Upper lobe of left lung (tissue), 6 donors: ENCODE measurements at regions not wholly inside any gene's neighbourhood (a gene's known extent, or its start where the extent isn't known, plus 50 kb on each side); places are given as distances from the start of the nearest gene placed in this dataset.

ENCODE experiments used
- ATAC-seq, 2 donors: fragments of 200-7000 bp; cut with Tn5 transposase; one replicate each; pipeline ENCODE4 v1.9.1; 2022; ENCODE audit warnings: mild to moderate bottlenecking in 2 of 2, moderate library complexity in 2 of 2; ENCODE audit not compliant: low FRiP score in 2 of 2
- DNase-seq, 2 donors: peaks; one replicate each; pipeline ENCODE4 v3.0.0-alpha.2; 2019 to 2020
- H3K27ac ChIP-seq, 4 donors: fragments of 200-600 bp; sonication (generic); one replicate each; pipeline ENCODE4 v1.5.1; 2016 to 2019
- H3K27me3 ChIP-seq, 4 donors: fragments of 200-600 bp; sonication (generic); one replicate each; pipeline ENCODE4 v1.5.1; 2017 to 2019
- H3K36me3 ChIP-seq, 4 donors: fragments of 200-600 bp; sonication (generic); one replicate each; pipeline ENCODE4 v1.5.1; 2016 to 2019
- H3K4me1 ChIP-seq, 4 donors: fragments of 200-600 bp; sonication (generic); one replicate each; pipeline ENCODE4 v1.5.1; 2018 to 2019
- H3K4me3 ChIP-seq, 4 donors: fragments of 200-600 bp; sonication (generic); one replicate each; pipeline ENCODE4 v1.5.1; 2017 to 2019; ENCODE audit warnings: mild to moderate bottlenecking in 2 of 4, moderate library complexity in 1 of 4
- H3K9me3 ChIP-seq, 4 donors: fragments of 200-600 bp; sonication (generic); one replicate each; pipeline ENCODE4 v1.5.1; 2018 to 2019
- EP300 ChIP-seq, 4 donors: sonication (generic); formaldehyde crosslinking; IDR thresholded peaks; one replicate each; pipeline ENCODE4 v1.5.1; 2017; ENCODE audit warnings: antibody characterized with exemption in 4 of 4, control low read depth in 2 of 4
- POLR2A ChIP-seq, 4 donors: fragments of 450-650 bp; IDR thresholded peaks; one replicate each; pipeline ENCODE4 v1.5.1; 2016 to 2017; ENCODE audit warnings: antibody characterized with exemption in 4 of 4, mild to moderate bottlenecking in 2 of 4
- POLR2AphosphoS5 ChIP-seq, 2 donors: sonication (generic); formaldehyde crosslinking; IDR thresholded peaks; one replicate each; pipeline ENCODE4 v1.5.1; 2017; ENCODE audit warnings: antibody characterized with exemption in 2 of 2
- WGBS, 2 donors: methylation state at CpG; one replicate each; pipeline ENCODE4 v1.1.5; 2017 to 2018; 5-methylcytosine and 5-hydroxymethylcytosine counted together
- TF ChIP-seq, protein P1 (sequence below), 6 experiments: fragments of 450-650 bp in 4 of 6; fragments of 200-600 bp in 2 of 6; sonication (generic) in 2 of 6; IDR thresholded peaks; one replicate each; pipeline ENCODE4 v1.5.1; 2016 to 2019; ENCODE audit warnings: antibody characterized with exemption in 6 of 6
- donor health status: DM: no; HTN: no; CAD: no; lungs with moderate emphysema.
- donor health status: DM: no; HTN: yes; CAD: no; lungs with severe emphysema.

- H3K27ac ChIP-seq = no peak overlapping the region
- 71 to 85% methylated on average over 4 of the region's 4 CpGs for WGBS, 2 donors
- TF ChIP-seq, protein P1, sequence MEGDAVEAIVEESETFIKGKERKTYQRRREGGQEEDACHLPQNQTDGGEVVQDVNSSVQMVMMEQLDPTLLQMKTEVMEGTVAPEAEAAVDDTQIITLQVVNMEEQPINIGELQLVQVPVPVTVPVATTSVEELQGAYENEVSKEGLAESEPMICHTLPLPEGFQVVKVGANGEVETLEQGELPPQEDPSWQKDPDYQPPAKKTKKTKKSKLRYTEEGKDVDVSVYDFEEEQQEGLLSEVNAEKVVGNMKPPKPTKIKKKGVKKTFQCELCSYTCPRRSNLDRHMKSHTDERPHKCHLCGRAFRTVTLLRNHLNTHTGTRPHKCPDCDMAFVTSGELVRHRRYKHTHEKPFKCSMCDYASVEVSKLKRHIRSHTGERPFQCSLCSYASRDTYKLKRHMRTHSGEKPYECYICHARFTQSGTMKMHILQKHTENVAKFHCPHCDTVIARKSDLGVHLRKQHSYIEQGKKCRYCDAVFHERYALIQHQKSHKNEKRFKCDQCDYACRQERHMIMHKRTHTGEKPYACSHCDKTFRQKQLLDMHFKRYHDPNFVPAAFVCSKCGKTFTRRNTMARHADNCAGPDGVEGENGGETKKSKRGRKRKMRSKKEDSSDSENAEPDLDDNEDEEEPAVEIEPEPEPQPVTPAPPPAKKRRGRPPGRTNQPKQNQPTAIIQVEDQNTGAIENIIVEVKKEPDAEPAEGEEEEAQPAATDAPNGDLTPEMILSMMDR (IDR thresholded peaks at IDR 0.05) = no peak
- TF ChIP-seq POLR2A (IDR thresholded peaks at IDR 0.05) (no peak), POLR2AphosphoS5 (IDR thresholded peaks at IDR 0.05) (no peak), EP300 (IDR thresholded peaks at IDR 0.05) (no peak)
- H3K27me3 ChIP-seq = no peaks in the 10 kb centered on the region
- H3K9me3 ChIP-seq = no peaks in the 10 kb centered on the region
- H3K4me1 ChIP-seq = no peaks in the 10 kb centered on the region
- no peak overlapping the region for H3K4me3 ChIP-seq
- H3K36me3 ChIP-seq = no peaks in the 10 kb centered on the region
- no peak for DNase-seq
- ATAC-seq = no peak
These were observed 257.2 kb upstream of the ASIC2 start for GRCh38 chr17:33550261-33550660.

DNA sequence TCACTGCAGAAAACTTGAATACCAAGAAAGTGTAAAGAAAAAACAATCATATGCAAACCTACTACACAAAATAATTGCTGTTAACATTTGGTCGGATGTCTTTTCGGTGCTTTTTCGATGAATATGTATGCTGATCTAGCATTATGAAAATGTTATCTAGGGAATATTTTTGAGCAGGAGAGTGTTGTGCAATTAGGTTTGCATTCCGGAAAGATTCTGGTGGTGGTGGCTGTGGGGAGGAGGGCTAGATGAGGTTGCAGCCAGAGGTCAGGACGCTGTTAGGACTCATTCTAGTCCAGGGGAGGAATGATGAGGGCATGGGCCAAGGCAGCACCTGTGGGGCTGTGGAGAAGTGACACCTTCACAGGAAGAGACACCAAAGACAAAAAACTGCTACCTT lies 258.0 kb upstream of the ASIC2 start:
- 69 to 87% methylated on average over 5 of the region's 5 CpGs for WGBS, 2 donors
- Histone ChIP-seq H3K4me3 (no peak overlapping the region), H3K27me3 (no peaks in the 10 kb centered on the region), H3K27ac (no peak overlapping the region), H3K36me3 (no peaks in the 10 kb centered on the region), H3K9me3 (no peaks in the 10 kb centered on the region), H3K4me1 (no peaks in the 10 kb centered on the region)
- DNase-seq (no peak), ATAC-seq (no peak)
- no peak for TF ChIP-seq EP300 (IDR thresholded peaks at IDR 0.05)
- no peak for TF ChIP-seq POLR2A (IDR thresholded peaks at IDR 0.05)
- no peak for TF ChIP-seq POLR2AphosphoS5 (IDR thresholded peaks at IDR 0.05)
- TF ChIP-seq, protein P1 (IDR thresholded peaks at IDR 0.05) = no peak

DNA sequence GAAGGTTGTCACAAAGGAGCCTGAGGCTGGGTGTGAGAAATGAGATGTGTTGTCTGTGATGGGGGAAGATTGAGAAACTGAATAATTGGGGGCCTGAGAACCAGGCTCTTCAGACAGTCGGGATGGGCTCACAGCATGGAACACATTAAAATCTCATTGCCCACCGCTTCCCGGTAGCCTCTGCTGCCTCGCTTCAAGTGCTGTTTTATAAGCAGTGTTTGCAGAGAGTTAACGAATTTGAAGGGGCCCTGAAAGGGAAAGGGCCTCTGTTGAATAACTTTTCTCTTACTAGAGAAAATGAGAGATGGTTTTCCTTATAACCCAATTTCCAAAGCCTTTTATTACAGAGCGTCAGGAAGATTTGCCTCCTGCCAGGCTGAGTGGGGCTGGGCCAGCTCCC lies 258.8 kb upstream of the ASIC2 start:
- ATAC-seq = no peak
- H3K27ac ChIP-seq = no peak overlapping the region
- no peak overlapping the region for H3K4me3 ChIP-seq
- 51 to 56% methylated on average over 6 of the region's 6 CpGs for WGBS, 2 donors
- DNase-seq = no peak
- TF ChIP-seq EP300 (IDR thresholded peaks at IDR 0.05) = no peak
- TF ChIP-seq POLR2A (IDR thresholded peaks at IDR 0.05) = no peak
- no peak for TF ChIP-seq POLR2AphosphoS5 (IDR thresholded peaks at IDR 0.05)
- TF ChIP-seq, protein P1 (IDR thresholded peaks at IDR 0.05) = no peak
- no peaks in the 10 kb centered on the region for H3K4me1 ChIP-seq
- no peaks in the 10 kb centered on the region for H3K27me3 ChIP-seq
- H3K9me3 ChIP-seq = no peaks in the 10 kb centered on the region
- H3K36me3 ChIP-seq = no peaks in the 10 kb centered on the region

DNA sequence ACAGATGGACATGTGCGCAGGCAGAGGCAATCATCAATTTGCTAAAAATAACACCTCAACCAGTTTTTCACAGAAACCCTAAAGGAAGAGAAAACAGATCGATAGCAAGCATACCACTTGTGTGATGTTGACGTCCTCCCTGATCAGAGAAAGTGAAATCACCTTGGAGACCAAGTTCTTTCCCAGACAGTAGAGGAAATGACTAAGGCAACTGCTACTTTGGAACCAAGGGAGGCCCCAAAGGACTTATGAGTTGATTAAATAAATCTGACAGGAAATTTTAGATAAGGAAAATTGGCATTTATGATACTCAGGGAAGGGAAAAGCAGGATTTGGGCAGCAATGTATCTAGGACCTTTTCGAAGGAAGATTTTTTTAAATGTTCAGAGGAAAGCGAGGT lies 267.1 kb upstream of the ASIC2 start:
- ATAC-seq (no peak), DNase-seq (no peak)
- no peaks in the 10 kb centered on the region for H3K4me1 ChIP-seq
- 63 to 71% methylated on average over 5 of the region's 5 CpGs for WGBS, 2 donors
- H3K27ac ChIP-seq = no peak overlapping the region
- no peak overlapping the region for H3K4me3 ChIP-seq
- H3K9me3 ChIP-seq = peaks cover 0 to 5% (median 0%) of the 10 kb centered on the region in 4 donors
- H3K36me3 ChIP-seq = no peaks in the 10 kb centered on the region
- no peaks in the 10 kb centered on the region for H3K27me3 ChIP-seq
- TF ChIP-seq EP300 (IDR thresholded peaks at IDR 0.05) (no peak), POLR2AphosphoS5 (IDR thresholded peaks at IDR 0.05) (no peak), POLR2A (IDR thresholded peaks at IDR 0.05) (no peak)
- TF ChIP-seq, protein P1 (IDR thresholded peaks at IDR 0.05) = no peak

- WGBS, 2 donors = 80 to 89% methylated on average over 3 of the region's 3 CpGs
- ATAC-seq (no peak), DNase-seq (no peak)
- H3K4me1 ChIP-seq = no peaks in the 10 kb centered on the region
- no peaks in the 10 kb centered on the region for H3K27me3 ChIP-seq
- no peak overlapping the region for H3K4me3 ChIP-seq
- no peak overlapping the region for H3K27ac ChIP-seq
- H3K9me3 ChIP-seq = peaks cover 0 to 5% (median 0%) of the 10 kb centered on the region in 4 donors
- TF ChIP-seq EP300 (IDR thresholded peaks at IDR 0.05) (no peak), POLR2AphosphoS5 (IDR thresholded peaks at IDR 0.05) (no peak), POLR2A (IDR thresholded peaks at IDR 0.05) (no peak)
- TF ChIP-seq, protein P1 (IDR thresholded peaks at IDR 0.05) = no peak
- H3K36me3 ChIP-seq = no peaks in the 10 kb centered on the region
These were observed 267.8 kb upstream of the ASIC2 start for GRCh38 chr17:33560871-33561270.
